H1 (cell line): ENCODE measurements at regions not wholly inside any gene's neighbourhood (a gene's known extent, or its start where the extent isn't known, plus 50 kb on each side); places are given as distances from the start of the nearest gene placed in this dataset.

Experiments used
- CBX8 ChIP-seq: fragments of 300-800, 300-1000 bp; sonication (generic); IDR thresholded peaks from 2 replicates; pipeline ENCODE4 v1.7.1; 2016; ENCODE audit warnings: low read depth, low read length, borderline replicate concordance
- CEBPB ChIP-seq: IDR thresholded peaks from 2 replicates; pipeline ENCODE4 v1.6.1; 2012; ENCODE audit warnings: low read depth, low read length
- KDM1A ChIP-seq: fragments of 200-600, 300-600 bp; sonication (generic); IDR thresholded peaks from 2 replicates; pipeline ENCODE4 v1.7.1; 2016; ENCODE audit warnings: mild to moderate bottlenecking, low read length, borderline replicate concordance
- PHF8 ChIP-seq: fragments of 200-600 bp; sonication (generic); conservative IDR thresholded peaks from 2 replicates; pipeline ENCODE4 v1.7.1; 2012; ENCODE audit warnings: low read depth, mild to moderate bottlenecking, inconsistent platforms, low read length, moderate library complexity
- RAD21 ChIP-seq, 2 experiments: IDR thresholded peaks in 1 of 2; conservative IDR thresholded peaks in 1 of 2; 2 replicates each; pipeline ENCODE4 v1.6.1; 2011; ENCODE audit warnings: low read depth in 2 of 2, low read length in 2 of 2, improper control_type of control experiment in 1 of 2, inconsistent platforms in 1 of 2, mild to moderate bottlenecking in 1 of 2, moderate library complexity in 1 of 2
- TF ChIP-seq, protein P1 (sequence below): fragments of 300-600 bp; sonication (generic); IDR thresholded peaks from 2 replicates; pipeline ENCODE4 v1.7.1; 2012; ENCODE audit warnings: low read length, moderate library complexity, mild to moderate bottlenecking, inconsistent platforms; ENCODE audit not compliant: insufficient replicate concordance

DNA sequence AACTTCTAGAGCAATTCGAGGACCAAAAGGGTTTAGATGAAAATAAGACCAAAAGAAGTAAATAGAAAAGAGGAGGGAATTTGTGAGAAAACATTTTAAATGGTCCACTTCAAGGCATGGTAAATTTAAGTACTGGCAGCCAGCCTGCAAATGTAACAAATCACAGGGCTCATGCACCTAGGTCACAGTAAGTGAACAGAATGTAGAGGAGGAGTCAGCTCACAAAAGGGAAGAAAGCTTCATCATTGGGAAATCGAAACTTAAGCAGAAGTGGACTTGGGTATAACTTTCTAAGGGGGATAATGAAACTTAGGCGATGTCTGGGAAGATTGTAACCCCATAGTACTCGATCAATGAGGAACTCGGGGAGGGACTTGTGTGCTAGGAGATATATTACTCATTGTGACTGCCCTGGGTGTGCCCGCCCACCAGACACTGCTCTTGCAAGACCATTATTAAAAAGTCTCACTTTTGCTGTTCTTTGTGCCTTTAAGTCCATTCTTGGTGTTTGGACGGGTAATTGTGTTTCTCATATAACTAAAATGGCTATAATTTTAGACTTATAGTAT, 1053.6 kb upstream of the MIR17HG start (continued):
- TF ChIP-seq, protein P1, sequence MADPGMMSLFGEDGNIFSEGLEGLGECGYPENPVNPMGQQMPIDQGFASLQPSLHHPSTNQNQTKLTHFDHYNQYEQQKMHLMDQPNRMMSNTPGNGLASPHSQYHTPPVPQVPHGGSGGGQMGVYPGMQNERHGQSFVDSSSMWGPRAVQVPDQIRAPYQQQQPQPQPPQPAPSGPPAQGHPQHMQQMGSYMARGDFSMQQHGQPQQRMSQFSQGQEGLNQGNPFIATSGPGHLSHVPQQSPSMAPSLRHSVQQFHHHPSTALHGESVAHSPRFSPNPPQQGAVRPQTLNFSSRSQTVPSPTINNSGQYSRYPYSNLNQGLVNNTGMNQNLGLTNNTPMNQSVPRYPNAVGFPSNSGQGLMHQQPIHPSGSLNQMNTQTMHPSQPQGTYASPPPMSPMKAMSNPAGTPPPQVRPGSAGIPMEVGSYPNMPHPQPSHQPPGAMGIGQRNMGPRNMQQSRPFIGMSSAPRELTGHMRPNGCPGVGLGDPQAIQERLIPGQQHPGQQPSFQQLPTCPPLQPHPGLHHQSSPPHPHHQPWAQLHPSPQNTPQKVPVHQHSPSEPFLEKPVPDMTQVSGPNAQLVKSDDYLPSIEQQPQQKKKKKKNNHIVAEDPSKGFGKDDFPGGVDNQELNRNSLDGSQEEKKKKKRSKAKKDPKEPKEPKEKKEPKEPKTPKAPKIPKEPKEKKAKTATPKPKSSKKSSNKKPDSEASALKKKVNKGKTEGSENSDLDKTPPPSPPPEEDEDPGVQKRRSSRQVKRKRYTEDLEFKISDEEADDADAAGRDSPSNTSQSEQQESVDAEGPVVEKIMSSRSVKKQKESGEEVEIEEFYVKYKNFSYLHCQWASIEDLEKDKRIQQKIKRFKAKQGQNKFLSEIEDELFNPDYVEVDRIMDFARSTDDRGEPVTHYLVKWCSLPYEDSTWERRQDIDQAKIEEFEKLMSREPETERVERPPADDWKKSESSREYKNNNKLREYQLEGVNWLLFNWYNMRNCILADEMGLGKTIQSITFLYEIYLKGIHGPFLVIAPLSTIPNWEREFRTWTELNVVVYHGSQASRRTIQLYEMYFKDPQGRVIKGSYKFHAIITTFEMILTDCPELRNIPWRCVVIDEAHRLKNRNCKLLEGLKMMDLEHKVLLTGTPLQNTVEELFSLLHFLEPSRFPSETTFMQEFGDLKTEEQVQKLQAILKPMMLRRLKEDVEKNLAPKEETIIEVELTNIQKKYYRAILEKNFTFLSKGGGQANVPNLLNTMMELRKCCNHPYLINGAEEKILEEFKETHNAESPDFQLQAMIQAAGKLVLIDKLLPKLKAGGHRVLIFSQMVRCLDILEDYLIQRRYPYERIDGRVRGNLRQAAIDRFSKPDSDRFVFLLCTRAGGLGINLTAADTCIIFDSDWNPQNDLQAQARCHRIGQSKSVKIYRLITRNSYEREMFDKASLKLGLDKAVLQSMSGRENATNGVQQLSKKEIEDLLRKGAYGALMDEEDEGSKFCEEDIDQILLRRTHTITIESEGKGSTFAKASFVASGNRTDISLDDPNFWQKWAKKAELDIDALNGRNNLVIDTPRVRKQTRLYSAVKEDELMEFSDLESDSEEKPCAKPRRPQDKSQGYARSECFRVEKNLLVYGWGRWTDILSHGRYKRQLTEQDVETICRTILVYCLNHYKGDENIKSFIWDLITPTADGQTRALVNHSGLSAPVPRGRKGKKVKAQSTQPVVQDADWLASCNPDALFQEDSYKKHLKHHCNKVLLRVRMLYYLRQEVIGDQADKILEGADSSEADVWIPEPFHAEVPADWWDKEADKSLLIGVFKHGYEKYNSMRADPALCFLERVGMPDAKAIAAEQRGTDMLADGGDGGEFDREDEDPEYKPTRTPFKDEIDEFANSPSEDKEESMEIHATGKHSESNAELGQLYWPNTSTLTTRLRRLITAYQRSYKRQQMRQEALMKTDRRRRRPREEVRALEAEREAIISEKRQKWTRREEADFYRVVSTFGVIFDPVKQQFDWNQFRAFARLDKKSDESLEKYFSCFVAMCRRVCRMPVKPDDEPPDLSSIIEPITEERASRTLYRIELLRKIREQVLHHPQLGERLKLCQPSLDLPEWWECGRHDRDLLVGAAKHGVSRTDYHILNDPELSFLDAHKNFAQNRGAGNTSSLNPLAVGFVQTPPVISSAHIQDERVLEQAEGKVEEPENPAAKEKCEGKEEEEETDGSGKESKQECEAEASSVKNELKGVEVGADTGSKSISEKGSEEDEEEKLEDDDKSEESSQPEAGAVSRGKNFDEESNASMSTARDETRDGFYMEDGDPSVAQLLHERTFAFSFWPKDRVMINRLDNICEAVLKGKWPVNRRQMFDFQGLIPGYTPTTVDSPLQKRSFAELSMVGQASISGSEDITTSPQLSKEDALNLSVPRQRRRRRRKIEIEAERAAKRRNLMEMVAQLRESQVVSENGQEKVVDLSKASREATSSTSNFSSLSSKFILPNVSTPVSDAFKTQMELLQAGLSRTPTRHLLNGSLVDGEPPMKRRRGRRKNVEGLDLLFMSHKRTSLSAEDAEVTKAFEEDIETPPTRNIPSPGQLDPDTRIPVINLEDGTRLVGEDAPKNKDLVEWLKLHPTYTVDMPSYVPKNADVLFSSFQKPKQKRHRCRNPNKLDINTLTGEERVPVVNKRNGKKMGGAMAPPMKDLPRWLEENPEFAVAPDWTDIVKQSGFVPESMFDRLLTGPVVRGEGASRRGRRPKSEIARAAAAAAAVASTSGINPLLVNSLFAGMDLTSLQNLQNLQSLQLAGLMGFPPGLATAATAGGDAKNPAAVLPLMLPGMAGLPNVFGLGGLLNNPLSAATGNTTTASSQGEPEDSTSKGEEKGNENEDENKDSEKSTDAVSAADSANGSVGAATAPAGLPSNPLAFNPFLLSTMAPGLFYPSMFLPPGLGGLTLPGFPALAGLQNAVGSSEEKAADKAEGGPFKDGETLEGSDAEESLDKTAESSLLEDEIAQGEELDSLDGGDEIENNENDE: no peak
- TF ChIP-seq RAD21 (IDR thresholded peaks at IDR 0.05 in 1 of 2, conservative IDR thresholded peaks at IDR 0.05 in 1 of 2; ENCODE audit: low read depth in 2 of 2, low read length in 2 of 2) (no peak), CEBPB (no peak), CBX8 (no peak), KDM1A (no peak), PHF8 (no peak)
